ENCODE measurements at regions not wholly inside any gene's neighbourhood (a gene's known extent, or its start where the extent isn't known, plus 50 kb on each side); places are given as distances from the start of the nearest gene placed in this dataset.

GRCh38 chr20:7087803-7088202 is 320.3 kb downstream of the BMP2 start:
- Histone ChIP-seq H3K36me3 (ENCODE audit: control insufficient read depth in 1 of 2, insufficient read depth in 2 of 2, low read depth in 1 of 2, low read length in 2 of 2) (no peaks in the 10 kb centered on the region), H2AFZ (ENCODE audit: low read depth, low read length) (no peak overlapping the region), H3K4ac (ENCODE audit: low read depth in 1 of 2, low read length in 2 of 2) (no peak overlapping the region), H3K9ac (ENCODE audit: low read length) (no peak overlapping the region), H2BK15ac (ENCODE audit: low read depth, poor library complexity, severe bottlenecking) (no peak overlapping the region), H3K14ac (ENCODE audit: low read length in 2 of 2) (no peak overlapping the region), H3K4me3 (ENCODE audit: insufficient read depth in 1 of 2, low read depth in 1 of 2, low read length in 2 of 2) (no peak overlapping the region), H2BK5ac (ENCODE audit: low read depth, low read length, poor library complexity, severe bottlenecking) (no peak overlapping the region), H3K4me1 (ENCODE audit: control insufficient read depth, insufficient read depth, low read depth, low read length) (no peaks in the 10 kb centered on the region), H4K8ac (ENCODE audit: low read length) (no peak overlapping the region), H2BK12ac (ENCODE audit: low read length in 2 of 2) (no peak overlapping the region), H2AK5ac (ENCODE audit: low read length, severe bottlenecking) (no peak overlapping the region), H3K9me3 (ENCODE audit: control insufficient read depth, low read length) (no peaks in the 10 kb centered on the region), H3K27ac (ENCODE audit: low read length, poor library complexity, severe bottlenecking) (no peak overlapping the region), H4K91ac (ENCODE audit: low read length) (no peak overlapping the region), H3K79me1 (replicated peaks; ENCODE audit: low read length, poor library complexity, severe bottlenecking) (no peaks in the 10 kb centered on the region), H2BK120ac (ENCODE audit: low read depth, low read length) (no peak overlapping the region), H3K23ac (ENCODE audit: low read length in 2 of 2) (no peak overlapping the region), H3K27me3 (ENCODE audit: control insufficient read depth in 1 of 2, insufficient read depth in 1 of 2, low read length in 2 of 2) (no peaks in the 10 kb centered on the region), H3K4me2 (ENCODE audit: low read length, poor library complexity, severe bottlenecking) (no peak overlapping the region), H3K18ac (ENCODE audit: low read depth in 1 of 2, low read length in 2 of 2) (no peak overlapping the region)
- no peak for DNase-seq
- WGBS, result no CpG with 5 or more reads among the region's 1 CpG

GRCh38 chr20:7090001-7090400 is 322.5 kb downstream of the BMP2 start:
- H3K79me1 ChIP-seq (replicated peaks; ENCODE audit: low read length, poor library complexity, severe bottlenecking), result no peaks in the 10 kb centered on the region
- H3K14ac ChIP-seq (ENCODE audit: low read length in 2 of 2), result no peak overlapping the region
- H2BK120ac ChIP-seq (ENCODE audit: low read depth, low read length), result no peak overlapping the region
- H2BK5ac ChIP-seq (ENCODE audit: low read depth, low read length, poor library complexity, severe bottlenecking), result no peak overlapping the region
- H4K8ac ChIP-seq (ENCODE audit: low read length), result no peak overlapping the region
- no peak overlapping the region for H3K4ac ChIP-seq (ENCODE audit: low read depth in 1 of 2, low read length in 2 of 2)
- no peaks in the 10 kb centered on the region for H3K9me3 ChIP-seq (ENCODE audit: control insufficient read depth, low read length)
- no peak overlapping the region for H2AK5ac ChIP-seq (ENCODE audit: low read length, severe bottlenecking)
- no peaks in the 10 kb centered on the region for H3K36me3 ChIP-seq (ENCODE audit: control insufficient read depth in 1 of 2, insufficient read depth in 2 of 2, low read depth in 1 of 2, low read length in 2 of 2)
- H2BK15ac ChIP-seq (ENCODE audit: low read depth, poor library complexity, severe bottlenecking), result no peak overlapping the region
- H3K4me2 ChIP-seq (ENCODE audit: low read length, poor library complexity, severe bottlenecking), result no peak overlapping the region
- no peak for DNase-seq
- no peak overlapping the region for H4K91ac ChIP-seq (ENCODE audit: low read length)
- no peak overlapping the region for H3K18ac ChIP-seq (ENCODE audit: low read depth in 1 of 2, low read length in 2 of 2)
- no peak overlapping the region for H3K23ac ChIP-seq (ENCODE audit: low read length in 2 of 2)
- no peak overlapping the region for H2BK12ac ChIP-seq (ENCODE audit: low read length in 2 of 2)
- H3K4me3 ChIP-seq (ENCODE audit: insufficient read depth in 1 of 2, low read depth in 1 of 2, low read length in 2 of 2), result no peak overlapping the region
- H2AFZ ChIP-seq (ENCODE audit: low read depth, low read length), result no peak overlapping the region
- no peak overlapping the region for H3K27ac ChIP-seq (ENCODE audit: low read length, poor library complexity, severe bottlenecking)
- no peaks in the 10 kb centered on the region for H3K4me1 ChIP-seq (ENCODE audit: control insufficient read depth, insufficient read depth, low read depth, low read length)
- no peaks in the 10 kb centered on the region for H3K27me3 ChIP-seq (ENCODE audit: control insufficient read depth in 1 of 2, insufficient read depth in 1 of 2, low read length in 2 of 2)
- H3K9ac ChIP-seq (ENCODE audit: low read length), result no peak overlapping the region

GRCh38 chr20:7090811-7091210 is 323.3 kb downstream of the BMP2 start:
- no peak overlapping the region for H2BK120ac ChIP-seq (ENCODE audit: low read depth, low read length)
- no peaks in the 10 kb centered on the region for H3K9me3 ChIP-seq (ENCODE audit: control insufficient read depth, low read length)
- no peak overlapping the region for H2AK5ac ChIP-seq (ENCODE audit: low read length, severe bottlenecking)
- no peak overlapping the region for H4K8ac ChIP-seq (ENCODE audit: low read length)
- H2BK5ac ChIP-seq (ENCODE audit: low read depth, low read length, poor library complexity, severe bottlenecking), result no peak overlapping the region
- no peak overlapping the region for H3K4ac ChIP-seq (ENCODE audit: low read depth in 1 of 2, low read length in 2 of 2)
- no peak overlapping the region for H3K14ac ChIP-seq (ENCODE audit: low read length in 2 of 2)
- no peak overlapping the region for H4K91ac ChIP-seq (ENCODE audit: low read length)
- H3K4me3 ChIP-seq (ENCODE audit: insufficient read depth in 1 of 2, low read depth in 1 of 2, low read length in 2 of 2), result no peak overlapping the region
- H3K79me1 ChIP-seq (replicated peaks; ENCODE audit: low read length, poor library complexity, severe bottlenecking), result no peaks in the 10 kb centered on the region
- no peak for DNase-seq
- 83% methylated on average over 4 of the region's 4 CpGs for WGBS
- no peak overlapping the region for H3K27ac ChIP-seq (ENCODE audit: low read length, poor library complexity, severe bottlenecking)
- no peak overlapping the region for H2AFZ ChIP-seq (ENCODE audit: low read depth, low read length)
- no peak overlapping the region for H3K23ac ChIP-seq (ENCODE audit: low read length in 2 of 2)
- H3K4me2 ChIP-seq (ENCODE audit: low read length, poor library complexity, severe bottlenecking), result no peak overlapping the region
- no peaks in the 10 kb centered on the region for H3K36me3 ChIP-seq (ENCODE audit: control insufficient read depth in 1 of 2, insufficient read depth in 2 of 2, low read depth in 1 of 2, low read length in 2 of 2)
- H2BK15ac ChIP-seq (ENCODE audit: low read depth, poor library complexity, severe bottlenecking), result no peak overlapping the region
- no peak overlapping the region for H2BK12ac ChIP-seq (ENCODE audit: low read length in 2 of 2)
- no peak overlapping the region for H3K9ac ChIP-seq (ENCODE audit: low read length)
- H3K27me3 ChIP-seq (ENCODE audit: control insufficient read depth in 1 of 2, insufficient read depth in 1 of 2, low read length in 2 of 2), result no peaks in the 10 kb centered on the region
- H3K18ac ChIP-seq (ENCODE audit: low read depth in 1 of 2, low read length in 2 of 2), result no peak overlapping the region
- no peaks in the 10 kb centered on the region for H3K4me1 ChIP-seq (ENCODE audit: control insufficient read depth, insufficient read depth, low read depth, low read length)

GRCh38 chr20:7091655-7092054 is 324.2 kb downstream of the BMP2 start:
- Histone ChIP-seq H3K9me3 (ENCODE audit: control insufficient read depth, low read length) (no peaks in the 10 kb centered on the region), H2AFZ (ENCODE audit: low read depth, low read length) (no peak overlapping the region), H3K4ac (ENCODE audit: low read depth in 1 of 2, low read length in 2 of 2) (no peak overlapping the region), H3K14ac (ENCODE audit: low read length in 2 of 2) (no peak overlapping the region), H3K4me2 (ENCODE audit: low read length, poor library complexity, severe bottlenecking) (no peak overlapping the region), H2BK120ac (ENCODE audit: low read depth, low read length) (no peak overlapping the region), H3K27ac (ENCODE audit: low read length, poor library complexity, severe bottlenecking) (no peak overlapping the region), H2BK12ac (ENCODE audit: low read length in 2 of 2) (no peak overlapping the region), H3K79me1 (replicated peaks; ENCODE audit: low read length, poor library complexity, severe bottlenecking) (no peaks in the 10 kb centered on the region), H3K4me3 (ENCODE audit: insufficient read depth in 1 of 2, low read depth in 1 of 2, low read length in 2 of 2) (no peak overlapping the region), H2BK15ac (ENCODE audit: low read depth, poor library complexity, severe bottlenecking) (no peak overlapping the region), H4K91ac (ENCODE audit: low read length) (no peak overlapping the region), H3K9ac (ENCODE audit: low read length) (no peak overlapping the region), H2BK5ac (ENCODE audit: low read depth, low read length, poor library complexity, severe bottlenecking) (no peak overlapping the region), H3K27me3 (ENCODE audit: control insufficient read depth in 1 of 2, insufficient read depth in 1 of 2, low read length in 2 of 2) (no peaks in the 10 kb centered on the region), H3K23ac (ENCODE audit: low read length in 2 of 2) (no peak overlapping the region), H3K4me1 (ENCODE audit: control insufficient read depth, insufficient read depth, low read depth, low read length) (no peaks in the 10 kb centered on the region), H3K18ac (ENCODE audit: low read depth in 1 of 2, low read length in 2 of 2) (no peak overlapping the region), H2AK5ac (ENCODE audit: low read length, severe bottlenecking) (no peak overlapping the region), H3K36me3 (ENCODE audit: control insufficient read depth in 1 of 2, insufficient read depth in 2 of 2, low read depth in 1 of 2, low read length in 2 of 2) (no peaks in the 10 kb centered on the region), H4K8ac (ENCODE audit: low read length) (no peak overlapping the region)
- DNase-seq, result no peak
- 100% methylated on average over 2 of the region's 4 CpGs for WGBS
